ENCODE measurements at regions not wholly inside any gene's neighbourhood (a gene's known extent, or its start where the extent isn't known, plus 50 kb on each side); places are given as distances from the start of the nearest gene placed in this dataset.
A peak's percentile ranks its signal among the peaks of the same experiment; 100 is the strongest.

- DNase-seq = no peak
- H3K27ac Mint-ChIP-seq = no peak overlapping the region
- H3K36me3 Mint-ChIP-seq = no peaks in the 10 kb centered on the region
- H3K9me3 Mint-ChIP-seq = no peaks in the 10 kb centered on the region
- peaks cover 24% of the 10 kb centered on the region for H3K4me1 Mint-ChIP-seq
- H3K27me3 Mint-ChIP-seq = peaks cover 7% of the 10 kb centered on the region
- CTCF ChIA-PET = interaction anchor here (1.5 to 10.4 kb wide), 4 partner anchors 112 to 412 kb away, joined by 5 to 164 read pairs (median 30); no protein-coding TSS in a partner anchor
- H3K4me3 Mint-ChIP-seq = no peak overlapping the region
Observed at GRCh38 chr1:224510880-224511645, 76.5 kb upstream of the WDR26 start.

- Mint-ChIP-seq H3K9me3 (no peaks in the 10 kb centered on the region), H3K4me3 (no peak overlapping the region), H3K36me3 (no peaks in the 10 kb centered on the region), H3K27ac (no peak overlapping the region), H3K4me1 (peaks cover 23% of the 10 kb centered on the region), H3K27me3 (peaks cover 4% of the 10 kb centered on the region)
- CTCF ChIA-PET = interaction anchor here (0.8 to 10.4 kb wide), 24 partner anchors 8 to 411 kb away, joined by 3 to 164 read pairs (median 5); no protein-coding TSS in a partner anchor
- no peak for DNase-seq
Observed at GRCh38 chr1:224512600-224513151, 78.1 kb upstream of the WDR26 start.

DNA sequence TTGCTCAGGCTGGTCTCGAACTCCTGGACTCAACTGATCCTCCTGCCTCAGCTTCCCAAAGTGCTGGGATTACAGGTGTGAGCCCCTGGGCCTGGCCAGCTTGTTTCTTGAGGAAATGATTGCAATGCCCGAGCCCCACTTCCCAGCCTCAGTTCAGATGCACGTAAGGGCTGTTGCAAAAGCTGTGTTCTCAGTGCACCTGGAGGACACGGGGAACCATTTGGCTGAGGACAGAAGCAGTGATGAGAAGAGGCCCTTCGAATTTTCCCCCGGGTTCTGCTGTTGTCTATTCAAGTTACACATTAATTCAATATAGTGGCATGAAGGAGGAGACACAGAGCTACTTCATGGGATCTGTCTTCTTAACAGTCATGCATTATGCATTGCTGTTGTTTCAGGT lies 78.8 kb upstream of the WDR26 start:
- H3K36me3 Mint-ChIP-seq = no peaks in the 10 kb centered on the region
- H3K9me3 Mint-ChIP-seq = no peaks in the 10 kb centered on the region
- H3K4me1 Mint-ChIP-seq = peaks cover 23% of the 10 kb centered on the region
- no peak overlapping the region for H3K4me3 Mint-ChIP-seq
- H3K27ac Mint-ChIP-seq = no peak overlapping the region
- no peak for DNase-seq
- peaks cover 4% of the 10 kb centered on the region for H3K27me3 Mint-ChIP-seq
- CTCF ChIA-PET = interaction anchor here (0.6 to 10.4 kb wide), 28 partner anchors 9 to 1470 kb away, joined by 3 to 164 read pairs (median 4); no protein-coding TSS in a partner anchor

DNA sequence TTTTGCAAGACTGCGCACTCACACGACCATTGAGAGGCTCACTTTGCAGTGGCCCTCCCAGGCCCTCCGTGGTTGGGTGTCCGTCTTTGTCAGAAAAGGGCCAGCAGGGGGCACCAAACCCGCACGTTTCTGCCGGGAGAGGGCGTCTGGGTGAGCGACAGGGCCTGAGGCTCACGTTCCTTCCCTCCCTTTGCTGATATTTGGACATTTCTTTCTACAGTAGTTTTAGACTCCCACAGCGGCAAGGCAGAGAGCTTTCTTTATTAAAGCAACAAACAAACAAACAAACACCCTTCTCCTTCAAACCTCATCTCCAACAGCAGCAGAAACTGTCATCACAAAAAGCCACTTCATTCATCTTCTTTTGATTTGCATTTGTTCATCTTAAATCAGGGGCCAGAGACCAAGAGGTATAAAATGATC lies 79.2 kb upstream of the WDR26 start:
- Mint-ChIP-seq H3K4me3 (no peak overlapping the region), H3K36me3 (no peaks in the 10 kb centered on the region), H3K27me3 (peaks cover 4% of the 10 kb centered on the region), H3K4me1 (peaks cover 23% of the 10 kb centered on the region), H3K9me3 (no peaks in the 10 kb centered on the region), H3K27ac (no peak overlapping the region)
- DNase-seq = peak; percentile 89
- CTCF ChIA-PET = interaction anchor here (0.6 to 10.4 kb wide), 25 partner anchors 9 to 1469 kb away, joined by 3 to 164 read pairs (median 4); no protein-coding TSS in a partner anchor

DNA sequence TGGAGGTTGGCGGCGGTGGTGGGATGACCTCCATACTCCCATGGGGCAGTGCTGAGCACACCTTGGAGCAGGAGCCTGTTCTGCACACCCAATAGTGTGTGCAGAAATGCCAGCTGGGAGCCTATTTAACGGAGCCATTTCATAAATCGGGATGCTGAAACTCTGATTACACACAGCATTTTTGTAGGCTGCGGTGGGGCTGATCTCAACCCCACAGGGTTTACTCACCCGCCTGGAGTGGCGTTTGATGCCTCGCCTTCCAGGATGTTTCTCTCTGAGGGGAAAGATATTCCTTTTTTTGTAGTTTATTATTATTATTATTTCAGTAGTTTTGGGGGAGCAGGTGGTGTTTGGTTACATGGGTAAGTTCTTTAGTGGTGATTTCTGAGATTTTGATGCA lies 82.6 kb upstream of the WDR26 start:
- H3K4me3 Mint-ChIP-seq = no peak overlapping the region
- no peaks in the 10 kb centered on the region for H3K9me3 Mint-ChIP-seq
- peaks cover 11% of the 10 kb centered on the region for H3K27me3 Mint-ChIP-seq
- peaks cover 7% of the 10 kb centered on the region for H3K4me1 Mint-ChIP-seq
- no peaks in the 10 kb centered on the region for H3K36me3 Mint-ChIP-seq
- H3K27ac Mint-ChIP-seq = no peak overlapping the region
- DNase-seq = no peak
- CTCF ChIA-PET = interaction anchor here (0.5 to 10.4 kb wide), 3 partner anchors 63 to 336 kb away, joined by 3 to 164 read pairs (median 4); no protein-coding TSS in a partner anchor

DNA sequence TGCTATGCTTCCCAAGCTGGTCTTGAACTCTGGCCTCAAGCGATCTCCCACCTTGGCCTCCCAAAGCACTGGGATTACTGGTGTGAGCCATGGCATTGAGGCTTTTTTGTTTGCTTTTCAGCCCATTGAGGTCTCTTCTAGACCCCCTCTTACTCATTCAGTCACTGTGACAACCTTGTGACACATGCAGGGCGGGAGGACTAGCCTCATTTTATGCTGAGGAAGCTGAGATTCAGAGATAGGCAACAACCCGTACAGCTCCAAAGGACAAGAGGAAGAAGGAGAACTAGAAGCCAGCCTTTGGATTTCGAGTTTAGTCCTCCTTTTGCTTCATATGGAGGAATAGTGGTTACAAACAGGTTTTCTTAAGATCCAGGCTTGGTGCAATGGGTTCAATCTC lies 83.9 kb upstream of the WDR26 start:
- Mint-ChIP-seq H3K9me3 (no peaks in the 10 kb centered on the region), H3K27ac (no peak overlapping the region), H3K4me1 (peaks cover 6% of the 10 kb centered on the region), H3K4me3 (no peak overlapping the region), H3K27me3 (peaks cover 11% of the 10 kb centered on the region), H3K36me3 (no peaks in the 10 kb centered on the region)
- CTCF ChIA-PET = interaction anchor here (0.7 to 10.4 kb wide), 2 partner anchors 335 to 1265 kb away, joined by 4 to 164 read pairs; no protein-coding TSS in a partner anchor
- DNase-seq = no peak

DNA sequence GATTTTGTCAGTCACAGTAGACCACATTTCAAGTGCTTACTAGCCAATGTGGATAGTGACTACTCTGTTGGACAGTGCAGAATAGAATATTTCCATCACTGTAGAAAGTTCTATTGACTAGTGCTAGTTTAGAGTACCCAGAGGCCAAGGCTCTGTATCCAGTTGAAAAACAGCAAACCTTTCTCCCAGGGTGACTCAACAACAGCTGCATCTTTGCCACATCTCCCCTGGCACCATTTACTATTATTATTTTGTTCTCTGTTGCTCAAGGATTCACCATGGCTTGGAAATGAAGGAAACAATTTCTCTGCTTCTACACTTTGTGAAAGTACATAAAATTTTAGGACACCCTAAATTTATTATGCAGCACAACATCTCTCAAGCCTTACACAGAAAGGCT lies 85.3 kb upstream of the WDR26 start:
- Mint-ChIP-seq H3K36me3 (no peaks in the 10 kb centered on the region), H3K4me3 (no peak overlapping the region), H3K9me3 (no peaks in the 10 kb centered on the region), H3K27ac (no peak overlapping the region), H3K27me3 (peaks cover 11% of the 10 kb centered on the region), H3K4me1 (no peaks in the 10 kb centered on the region)
- CTCF ChIA-PET = interaction anchor here (0.6 to 10.4 kb wide), 2 partner anchors 8 to 333 kb away, joined by 3 to 164 read pairs; no protein-coding TSS in a partner anchor
- DNase-seq = no peak

DNA sequence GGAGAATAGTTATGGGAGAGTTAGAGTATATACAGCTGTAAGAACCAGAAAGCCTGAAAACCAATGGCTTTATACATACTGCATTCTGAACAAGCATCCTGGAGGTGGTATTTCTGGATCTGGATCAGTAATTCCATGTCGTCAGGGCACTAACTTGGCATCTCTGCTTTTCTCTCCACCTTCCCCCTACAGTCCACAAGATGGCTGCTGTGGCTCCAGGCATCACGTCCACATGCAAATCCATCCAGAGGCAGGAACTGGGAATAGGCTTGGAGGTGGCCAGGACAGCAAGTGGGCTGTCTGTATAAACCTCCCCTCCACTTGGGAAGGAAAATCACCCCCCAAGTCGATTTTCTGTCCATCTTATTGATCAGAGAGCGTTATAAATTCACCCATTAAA lies 86.2 kb upstream of the WDR26 start:
- H3K27me3 Mint-ChIP-seq = peaks cover 11% of the 10 kb centered on the region
- no peak overlapping the region for H3K27ac Mint-ChIP-seq
- no peak overlapping the region for H3K4me3 Mint-ChIP-seq
- no peaks in the 10 kb centered on the region for H3K4me1 Mint-ChIP-seq
- H3K36me3 Mint-ChIP-seq = no peaks in the 10 kb centered on the region
- CTCF ChIA-PET = interaction anchor here (10.4 kb wide), 1 partner anchor 332 kb away, joined by 164 read pairs; no protein-coding TSS in a partner anchor
- no peaks in the 10 kb centered on the region for H3K9me3 Mint-ChIP-seq
- no peak for DNase-seq

DNA sequence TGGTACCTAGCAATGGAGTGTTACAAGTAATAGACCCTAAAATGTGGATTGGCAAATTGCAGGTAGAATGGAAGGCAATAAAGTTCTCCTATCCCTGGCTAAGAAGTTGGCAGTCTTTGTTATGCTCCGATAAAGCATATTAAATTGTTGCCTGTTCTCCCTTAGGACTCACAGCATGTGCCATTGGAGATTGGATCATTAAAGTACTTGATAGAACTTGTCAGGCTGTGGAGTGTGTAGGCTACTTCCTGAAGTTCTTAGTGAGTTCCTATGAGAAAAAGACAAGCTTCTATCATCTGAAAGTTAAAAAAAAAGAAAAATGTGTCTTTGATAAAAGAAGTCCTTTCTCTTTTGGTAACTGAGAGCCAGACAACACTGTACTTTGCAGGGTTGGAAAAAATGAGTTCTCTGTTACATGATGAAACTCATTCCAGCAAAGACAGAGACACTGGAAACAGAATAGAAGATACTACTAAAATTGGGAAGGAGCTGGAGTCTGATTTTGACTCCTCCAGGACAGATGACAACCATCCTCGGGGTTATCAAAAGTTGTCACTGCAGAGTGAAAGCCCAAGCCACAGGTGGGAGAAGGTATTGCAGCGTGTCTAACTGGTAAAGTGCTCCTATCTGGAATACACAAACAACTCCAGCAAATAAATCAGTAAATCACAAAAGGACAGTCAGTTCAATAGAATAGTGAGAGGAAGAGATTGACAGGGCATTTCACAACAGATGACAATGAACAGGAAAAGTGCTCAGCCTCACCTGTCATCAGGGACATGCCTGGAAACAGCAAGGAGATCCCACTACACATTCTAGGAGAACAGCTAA lies 87.5 kb upstream of the WDR26 start:
- CTCF ChIA-PET = interaction anchor here (0.6 to 3.2 kb wide), 3 partner anchors 9 to 329 kb away, joined by 3 to 14 read pairs (median 3); no protein-coding TSS in a partner anchor
- H3K27ac Mint-ChIP-seq = no peak overlapping the region
- no peaks in the 10 kb centered on the region for H3K36me3 Mint-ChIP-seq
- H3K9me3 Mint-ChIP-seq = no peaks in the 10 kb centered on the region
- H3K27me3 Mint-ChIP-seq = peaks cover 11% of the 10 kb centered on the region
- no peak for DNase-seq
- H3K4me3 Mint-ChIP-seq = no peak overlapping the region
- no peaks in the 10 kb centered on the region for H3K4me1 Mint-ChIP-seq

DNA sequence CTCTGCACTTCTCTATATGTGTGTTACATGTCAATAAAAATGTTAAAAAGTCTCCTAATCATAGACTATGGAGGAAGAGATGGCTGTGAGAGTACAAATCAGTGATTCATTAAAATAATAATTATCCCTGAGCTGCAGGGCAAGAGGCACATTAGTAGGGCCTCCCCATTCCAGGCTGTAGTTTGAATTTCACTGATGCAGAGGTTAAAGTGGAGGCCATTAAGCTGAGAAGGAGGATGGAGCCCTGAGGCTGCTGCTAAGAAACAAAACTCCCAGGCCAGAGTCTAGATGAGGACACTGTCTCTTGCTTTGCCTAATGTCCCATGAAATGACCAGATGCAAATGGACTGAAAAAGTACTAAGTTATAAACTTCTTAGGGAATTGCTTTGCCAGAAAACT lies 89.1 kb upstream of the WDR26 start:
- no peak overlapping the region for H3K27ac Mint-ChIP-seq
- DNase-seq = no peak
- H3K4me3 Mint-ChIP-seq = no peak overlapping the region
- peaks cover 11% of the 10 kb centered on the region for H3K27me3 Mint-ChIP-seq
- no peaks in the 10 kb centered on the region for H3K9me3 Mint-ChIP-seq
- CTCF ChIA-PET = interaction anchor here (3.2 kb wide), 1 partner anchor 10 kb away, joined by 14 read pairs; no protein-coding TSS in a partner anchor
- H3K4me1 Mint-ChIP-seq = no peaks in the 10 kb centered on the region
- H3K36me3 Mint-ChIP-seq = no peaks in the 10 kb centered on the region

GRCh38 chr1:224524679-224525078 lies 90.1 kb upstream of the WDR26 start:
- Mint-ChIP-seq H3K9me3 (no peaks in the 10 kb centered on the region), H3K4me1 (no peaks in the 10 kb centered on the region), H3K4me3 (no peak overlapping the region), H3K27ac (no peak overlapping the region), H3K36me3 (no peaks in the 10 kb centered on the region), H3K27me3 (peaks cover 11% of the 10 kb centered on the region)
- no peak for DNase-seq
- CTCF ChIA-PET = interaction anchor here (1.0 to 3.2 kb wide), 2 partner anchors 11 to 327 kb away, joined by 4 to 14 read pairs; no protein-coding TSS in a partner anchor

DNA sequence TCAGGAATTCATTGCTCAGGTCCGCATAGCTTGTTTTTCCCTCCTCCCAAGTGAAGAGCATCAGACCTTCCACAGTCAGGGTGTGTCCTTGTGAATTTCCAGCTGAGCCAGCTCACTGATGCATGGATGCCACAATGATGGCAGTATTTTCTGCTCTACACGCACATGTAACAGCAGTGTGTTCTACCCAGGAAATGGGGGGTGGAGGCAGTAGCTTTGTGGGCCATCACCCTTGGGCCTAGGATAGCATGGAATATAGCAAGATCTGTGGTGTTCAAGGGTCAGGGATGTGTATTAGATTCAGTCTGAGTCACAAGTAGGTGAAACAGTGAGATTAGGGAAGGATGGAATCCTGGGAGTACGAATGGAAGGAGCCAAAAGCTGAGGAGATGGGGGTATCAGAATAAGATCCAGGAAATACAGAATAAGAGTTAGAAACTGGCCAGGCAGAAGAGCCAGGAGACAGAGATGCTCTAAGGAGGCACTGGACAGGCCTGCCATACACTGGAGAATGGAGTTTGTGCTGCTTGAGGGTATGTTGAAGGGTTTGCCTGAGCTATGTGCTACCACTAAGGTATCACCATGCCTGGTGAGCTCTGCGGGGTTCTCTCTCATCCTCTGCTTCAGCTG lies 90.6 kb upstream of the CNIH3 start:
- no peak overlapping the region for H3K4me3 Mint-ChIP-seq
- CTCF ChIA-PET = interaction anchor here (1.0 kb wide), 1 partner anchor 326 kb away, joined by 4 read pairs; no protein-coding TSS in a partner anchor
- no peaks in the 10 kb centered on the region for H3K36me3 Mint-ChIP-seq

GRCh38 chr1:224526771-224527170 lies 89.3 kb upstream of the CNIH3 start:
- H3K9me3 Mint-ChIP-seq = no peaks in the 10 kb centered on the region
- DNase-seq = no peak
- CTCF ChIA-PET = interaction anchor here (1.1 kb wide), 1 partner anchor 62 kb away, joined by 3 read pairs; no protein-coding TSS in a partner anchor
- H3K4me1 Mint-ChIP-seq = no peaks in the 10 kb centered on the region
- H3K36me3 Mint-ChIP-seq = no peaks in the 10 kb centered on the region
- no peak overlapping the region for H3K27ac Mint-ChIP-seq
- no peak overlapping the region for H3K4me3 Mint-ChIP-seq
- no peaks in the 10 kb centered on the region for H3K27me3 Mint-ChIP-seq

More for the DNA sequence above, 90.6 kb upstream of the CNIH3 start:
- DNase-seq = no peak
- Mint-ChIP-seq H3K4me1 (no peaks in the 10 kb centered on the region), H3K9me3 (no peaks in the 10 kb centered on the region), H3K27ac (no peak overlapping the region), H3K27me3 (peaks cover 8% of the 10 kb centered on the region)

All from activated naive CD4-positive, alpha-beta T cell treated with anti-CD3 and anti-CD28 coated beads, Interleukin-2, amount 10 ng/mL, durations not matched to agents 7 days and 5 days (primary cell).